ENCODE measurements at regions not wholly inside any gene's neighbourhood (a gene's known extent, or its start where the extent isn't known, plus 50 kb on each side); places are given as distances from the start of the nearest gene placed in this dataset.

GRCh38 chr3:168984872-168985271 lies 678.6 kb downstream of the MECOM start:
- H3K9me2 ChIP-seq (ENCODE audit: insufficient read depth), result no peaks in the 10 kb centered on the region
- no peak overlapping the region for H3K27ac ChIP-seq (ENCODE audit: low read depth, low read length)
- H3K4me2 ChIP-seq (ENCODE audit: low read length), result no peak overlapping the region
- no peaks in the 10 kb centered on the region for H3K36me3 ChIP-seq (ENCODE audit: control insufficient read depth in 1 of 2, insufficient read depth in 2 of 2, low read length in 2 of 2)
- no peaks in the 10 kb centered on the region; the same call in 1 of the 2 replicates for H3K27me3 ChIP-seq (ENCODE audit: insufficient read depth, low read length)
- DNase-seq (ENCODE audit: low read depth, low spot score), result no peak
- TF ChIP-seq EZH2phosphoT487 (IDR thresholded peaks at IDR 0.05; ENCODE audit: borderline replicate concordance) (no peak), POLR2A (IDR thresholded peaks at IDR 0.05; ENCODE audit: borderline replicate concordance, extremely low read depth, insufficient read depth, insufficient read length) (no peak), FOSL1 (IDR thresholded peaks at IDR 0.05; ENCODE audit: low read depth) (no peak), SRF (IDR thresholded peaks at IDR 0.05; ENCODE audit: low read depth) (no peak), CEBPB (IDR thresholded peaks at IDR 0.05; ENCODE audit: low read depth) (no peak), EGR1 (IDR thresholded peaks at IDR 0.05; ENCODE audit: low read depth) (no peak), ELF1 (IDR thresholded peaks at IDR 0.05; ENCODE audit: borderline replicate concordance, low read depth) (no peak), MAX (IDR thresholded peaks at IDR 0.05) (no peak), POLR2AphosphoS5 (IDR thresholded peaks at IDR 0.05; ENCODE audit: low read depth, low read length) (no peak), CBX3 (IDR thresholded peaks at IDR 0.05; ENCODE audit: low read depth) (no peak), SP1 (IDR thresholded peaks at IDR 0.05; ENCODE audit: low read depth) (no peak), YY1 (IDR thresholded peaks at IDR 0.05; ENCODE audit: extremely low read depth, insufficient replicate concordance, low read depth, low read length) (no peak), JUND (IDR thresholded peaks at IDR 0.05) (no peak), RAD21 (IDR thresholded peaks at IDR 0.05; ENCODE audit: low read depth) (no peak), REST (IDR thresholded peaks at IDR 0.05; ENCODE audit: low read depth) (no peak), ATF3 (IDR thresholded peaks at IDR 0.05) (no peak), CTCF (IDR thresholded peaks at IDR 0.05 in 2 of 3, conservative IDR thresholded peaks at IDR 0.05 in 1 of 3; ENCODE audit: borderline replicate concordance in 1 of 3, insufficient read depth in 1 of 3, low read depth in 2 of 3, low read length in 2 of 3) (no peak), ZFX (IDR thresholded peaks at IDR 0.05) (no peak)
- H3K9ac ChIP-seq (ENCODE audit: low read length), result no peak overlapping the region
- RAD21 ChIA-PET (ENCODE audit: low non-redundant PET in 1 of 2, low total read pairs in 2 of 2, uncharacterized antibody in 2 of 2, unreplicated experiment in 2 of 2), result no interaction called here
- H2AFZ ChIP-seq (ENCODE audit: low read depth, low read length, poor library complexity, severe bottlenecking), result no peak overlapping the region
- no peaks in the 10 kb centered on the region for H3K4me1 ChIP-seq (ENCODE audit: control insufficient read depth in 1 of 2, insufficient read depth in 2 of 2, low read length in 2 of 2)
- no peak for ATAC-seq
- BruUV-seq (replicated peaks), result no TSS peak
- H4K20me1 ChIP-seq (ENCODE audit: insufficient read depth), result no peaks in the 10 kb centered on the region
- H3K4me3 ChIP-seq (replicated peaks in 1 of 2; ENCODE audit: low read depth in 1 of 2, low read length in 2 of 2), result no peak overlapping the region
- POLR2A ChIA-PET, result no interaction called here
- no peaks in the 10 kb centered on the region for H3K9me3 ChIP-seq (ENCODE audit: control insufficient read depth in 1 of 2, insufficient read depth in 1 of 2, low read depth in 1 of 2, low read length in 2 of 2)
- no peaks in the 10 kb centered on the region for H3K79me2 ChIP-seq (ENCODE audit: insufficient read depth, low read length)
- intact Hi-C loops (cut with micrococcal nuclease), result no loop called here
- CTCF ChIA-PET, result no interaction called here
